A673 (cell line): ENCODE measurements at regions not wholly inside any gene's neighbourhood (a gene's known extent, or its start where the extent isn't known, plus 50 kb on each side); places are given as distances from the start of the nearest gene placed in this dataset.

Source experiments
- EZH2 ChIP-seq: fragments of 200-600 bp; sonication (generic); IDR thresholded peaks from 2 replicates; pipeline ENCODE4 v1.6.1; 2017; ENCODE audit warnings: borderline replicate concordance, low read depth, mild to moderate bottlenecking, mixed read lengths, antibody characterized with exemption, low read length; ENCODE audit not compliant: poor library complexity, severe bottlenecking
- TF ChIP-seq, protein P1 (sequence below): fragments of 300-800, 200-600 bp; sonication (generic); conservative IDR thresholded peaks from 2 replicates; pipeline ENCODE4 v1.5.1; 2017; ENCODE audit warnings: low read depth, mild to moderate bottlenecking, antibody characterized with exemption, low read length, moderate library complexity, mixed read lengths

- TF ChIP-seq, protein P1, sequence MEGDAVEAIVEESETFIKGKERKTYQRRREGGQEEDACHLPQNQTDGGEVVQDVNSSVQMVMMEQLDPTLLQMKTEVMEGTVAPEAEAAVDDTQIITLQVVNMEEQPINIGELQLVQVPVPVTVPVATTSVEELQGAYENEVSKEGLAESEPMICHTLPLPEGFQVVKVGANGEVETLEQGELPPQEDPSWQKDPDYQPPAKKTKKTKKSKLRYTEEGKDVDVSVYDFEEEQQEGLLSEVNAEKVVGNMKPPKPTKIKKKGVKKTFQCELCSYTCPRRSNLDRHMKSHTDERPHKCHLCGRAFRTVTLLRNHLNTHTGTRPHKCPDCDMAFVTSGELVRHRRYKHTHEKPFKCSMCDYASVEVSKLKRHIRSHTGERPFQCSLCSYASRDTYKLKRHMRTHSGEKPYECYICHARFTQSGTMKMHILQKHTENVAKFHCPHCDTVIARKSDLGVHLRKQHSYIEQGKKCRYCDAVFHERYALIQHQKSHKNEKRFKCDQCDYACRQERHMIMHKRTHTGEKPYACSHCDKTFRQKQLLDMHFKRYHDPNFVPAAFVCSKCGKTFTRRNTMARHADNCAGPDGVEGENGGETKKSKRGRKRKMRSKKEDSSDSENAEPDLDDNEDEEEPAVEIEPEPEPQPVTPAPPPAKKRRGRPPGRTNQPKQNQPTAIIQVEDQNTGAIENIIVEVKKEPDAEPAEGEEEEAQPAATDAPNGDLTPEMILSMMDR, result no peak
- TF ChIP-seq EZH2, result no peak
Observed at GRCh38 chr12:78622529-78623195, 241.9 kb upstream of the SYT1 start.
